HCT116 (cell line): ENCODE measurements at regions not wholly inside any gene's neighbourhood (a gene's known extent, or its start where the extent isn't known, plus 50 kb on each side); places are given as distances from the start of the nearest gene placed in this dataset.

Experiments
- ELF1 ChIP-seq: IDR thresholded peaks from 2 replicates; pipeline ENCODE4 v1.6.1; 2012; ENCODE audit warnings: low read depth, borderline replicate concordance
- POLR2A ChIP-seq: IDR thresholded peaks from 2 replicates; pipeline ENCODE4 v1.7.0; 2011; ENCODE audit warnings: borderline replicate concordance; ENCODE audit not compliant: insufficient read depth, insufficient read length; ENCODE audit errors: extremely low read depth
- TF ChIP-seq, protein P1 (sequence below), 3 experiments: fragments of 200-600 bp in 1 of 3; sonication (generic) in 1 of 3; IDR thresholded peaks in 2 of 3; conservative IDR thresholded peaks in 1 of 3; 2 replicates each; pipeline ENCODE4 v1.5.1; 2012 to 2017; ENCODE audit warnings: low read depth in 2 of 3, low read length in 2 of 3, antibody characterized with exemption in 1 of 3, borderline replicate concordance in 1 of 3, control low read depth in 1 of 3, mild to moderate bottlenecking in 1 of 3, mixed read lengths in 1 of 3, mixed run types in 1 of 3, moderate library complexity in 1 of 3; ENCODE audit not compliant: insufficient read depth in 1 of 3
- TF ChIP-seq, protein P2 (sequence below): IDR thresholded peaks from 2 replicates; pipeline ENCODE4 v1.6.1; 2012

DNA sequence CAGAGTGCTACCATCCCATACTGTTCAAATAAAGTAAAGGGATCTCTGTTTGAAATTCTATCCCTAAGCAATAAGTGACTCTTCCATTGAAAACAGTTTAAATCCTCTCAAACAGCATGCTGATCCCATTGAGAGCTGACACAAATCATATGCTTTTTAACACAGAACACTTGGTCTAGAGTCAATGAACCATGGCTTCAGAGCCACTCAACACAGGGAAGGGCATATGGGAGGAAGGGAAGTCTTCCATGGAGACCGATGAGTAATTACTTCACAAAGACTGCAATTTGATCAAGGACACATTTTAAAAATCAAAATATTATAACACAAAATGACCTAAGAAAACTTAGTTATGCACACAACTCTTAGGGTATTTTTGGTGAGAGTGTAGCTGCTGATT is 1073.0 kb upstream of the MAP3K7 start:
- TF ChIP-seq, protein P1, sequence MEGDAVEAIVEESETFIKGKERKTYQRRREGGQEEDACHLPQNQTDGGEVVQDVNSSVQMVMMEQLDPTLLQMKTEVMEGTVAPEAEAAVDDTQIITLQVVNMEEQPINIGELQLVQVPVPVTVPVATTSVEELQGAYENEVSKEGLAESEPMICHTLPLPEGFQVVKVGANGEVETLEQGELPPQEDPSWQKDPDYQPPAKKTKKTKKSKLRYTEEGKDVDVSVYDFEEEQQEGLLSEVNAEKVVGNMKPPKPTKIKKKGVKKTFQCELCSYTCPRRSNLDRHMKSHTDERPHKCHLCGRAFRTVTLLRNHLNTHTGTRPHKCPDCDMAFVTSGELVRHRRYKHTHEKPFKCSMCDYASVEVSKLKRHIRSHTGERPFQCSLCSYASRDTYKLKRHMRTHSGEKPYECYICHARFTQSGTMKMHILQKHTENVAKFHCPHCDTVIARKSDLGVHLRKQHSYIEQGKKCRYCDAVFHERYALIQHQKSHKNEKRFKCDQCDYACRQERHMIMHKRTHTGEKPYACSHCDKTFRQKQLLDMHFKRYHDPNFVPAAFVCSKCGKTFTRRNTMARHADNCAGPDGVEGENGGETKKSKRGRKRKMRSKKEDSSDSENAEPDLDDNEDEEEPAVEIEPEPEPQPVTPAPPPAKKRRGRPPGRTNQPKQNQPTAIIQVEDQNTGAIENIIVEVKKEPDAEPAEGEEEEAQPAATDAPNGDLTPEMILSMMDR (IDR thresholded peaks at IDR 0.05 in 2 of 3, conservative IDR thresholded peaks at IDR 0.05 in 1 of 3; ENCODE audit: borderline replicate concordance in 1 of 3, insufficient read depth in 1 of 3, low read depth in 2 of 3, low read length in 2 of 3) = no peak
- TF ChIP-seq, protein P2, sequence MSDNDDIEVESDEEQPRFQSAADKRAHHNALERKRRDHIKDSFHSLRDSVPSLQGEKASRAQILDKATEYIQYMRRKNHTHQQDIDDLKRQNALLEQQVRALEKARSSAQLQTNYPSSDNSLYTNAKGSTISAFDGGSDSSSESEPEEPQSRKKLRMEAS = no peak
- TF ChIP-seq POLR2A = no peak
- no peak for TF ChIP-seq ELF1
